GM12878 (cell line): ENCODE measurements at regions not wholly inside any gene's neighbourhood (a gene's known extent, or its start where the extent isn't known, plus 50 kb on each side); places are given as distances from the start of the nearest gene placed in this dataset.

Experiments
- CEBPB ChIP-seq, 2 experiments: fragments of 150-350 bp in 1 of 2; IDR thresholded peaks; 2 replicates each; pipeline ENCODE4 v1.6.1; 2012 to 2014; ENCODE audit warnings: low read depth in 2 of 2, low read length in 2 of 2, borderline replicate concordance in 1 of 2, inconsistent platforms in 1 of 2
- ELK1 ChIP-seq: IDR thresholded peaks from 2 replicates; pipeline ENCODE4 v1.6.1; 2012; ENCODE audit warnings: low read depth, low read length, improper control_type of control experiment
- HDAC6 ChIP-seq: fragments of 200-600 bp; sonication (generic); IDR thresholded peaks from one replicate; pipeline ENCODE4 v1.8.0; 2017; ENCODE audit warnings: antibody characterized with exemption; ENCODE audit not compliant: unreplicated experiment
- HDGF ChIP-seq: fragments of 450-650 bp; IDR thresholded peaks from 2 replicates; pipeline ENCODE4 v1.6.1; 2016; ENCODE audit warnings: antibody characterized with exemption
- KDM1A ChIP-seq: fragments of 200-600 bp; sonication (generic); IDR thresholded peaks from 2 replicates; pipeline ENCODE4 v1.6.1; 2016; ENCODE audit warnings: borderline replicate concordance
- POLR2A ChIP-seq: IDR thresholded peaks from 2 replicates; pipeline ENCODE4 v1.6.1; 2011; ENCODE audit warnings: low read depth, mild to moderate bottlenecking, low read length
- RELA ChIP-seq: fragments of 450-650 bp; IDR thresholded peaks from 2 replicates; pipeline ENCODE4 v1.8.0; 2014; ENCODE audit warnings: borderline replicate concordance; ENCODE audit not compliant: partially characterized antibody
- RFX5 ChIP-seq: IDR thresholded peaks from 2 replicates; pipeline ENCODE4 v1.6.1; 2011; ENCODE audit warnings: low read depth, low read length, improper control_type of control experiment
- TF ChIP-seq, protein P1 (sequence below): IDR thresholded peaks from 2 replicates; pipeline ENCODE4 v1.6.1; 2012; ENCODE audit warnings: low read length, inconsistent platforms
- TF ChIP-seq, protein P2 (sequence below), 3 experiments: IDR thresholded peaks in 2 of 3; conservative IDR thresholded peaks in 1 of 3; 2 replicates each; pipeline ENCODE4 v1.5.1; 2011; ENCODE audit warnings: low read depth in 3 of 3, low read length in 3 of 3, mild to moderate bottlenecking in 3 of 3, control low read depth in 2 of 3, moderate library complexity in 2 of 3, inconsistent platforms in 1 of 3, mixed read lengths in 1 of 3; ENCODE audit not compliant: control insufficient read depth in 2 of 3, insufficient read depth in 1 of 3; ENCODE audit errors: extremely low read depth in 1 of 3
- TF ChIP-seq, protein P3 (sequence below): fragments of 450-650 bp; IDR thresholded peaks from 2 replicates; pipeline ENCODE4 v1.6.1; 2014; ENCODE audit warnings: mild to moderate bottlenecking

- TF ChIP-seq, protein P1, sequence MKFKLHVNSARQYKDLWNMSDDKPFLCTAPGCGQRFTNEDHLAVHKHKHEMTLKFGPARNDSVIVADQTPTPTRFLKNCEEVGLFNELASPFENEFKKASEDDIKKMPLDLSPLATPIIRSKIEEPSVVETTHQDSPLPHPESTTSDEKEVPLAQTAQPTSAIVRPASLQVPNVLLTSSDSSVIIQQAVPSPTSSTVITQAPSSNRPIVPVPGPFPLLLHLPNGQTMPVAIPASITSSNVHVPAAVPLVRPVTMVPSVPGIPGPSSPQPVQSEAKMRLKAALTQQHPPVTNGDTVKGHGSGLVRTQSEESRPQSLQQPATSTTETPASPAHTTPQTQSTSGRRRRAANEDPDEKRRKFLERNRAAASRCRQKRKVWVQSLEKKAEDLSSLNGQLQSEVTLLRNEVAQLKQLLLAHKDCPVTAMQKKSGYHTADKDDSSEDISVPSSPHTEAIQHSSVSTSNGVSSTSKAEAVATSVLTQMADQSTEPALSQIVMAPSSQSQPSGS: no peak
- TF ChIP-seq, protein P2, sequence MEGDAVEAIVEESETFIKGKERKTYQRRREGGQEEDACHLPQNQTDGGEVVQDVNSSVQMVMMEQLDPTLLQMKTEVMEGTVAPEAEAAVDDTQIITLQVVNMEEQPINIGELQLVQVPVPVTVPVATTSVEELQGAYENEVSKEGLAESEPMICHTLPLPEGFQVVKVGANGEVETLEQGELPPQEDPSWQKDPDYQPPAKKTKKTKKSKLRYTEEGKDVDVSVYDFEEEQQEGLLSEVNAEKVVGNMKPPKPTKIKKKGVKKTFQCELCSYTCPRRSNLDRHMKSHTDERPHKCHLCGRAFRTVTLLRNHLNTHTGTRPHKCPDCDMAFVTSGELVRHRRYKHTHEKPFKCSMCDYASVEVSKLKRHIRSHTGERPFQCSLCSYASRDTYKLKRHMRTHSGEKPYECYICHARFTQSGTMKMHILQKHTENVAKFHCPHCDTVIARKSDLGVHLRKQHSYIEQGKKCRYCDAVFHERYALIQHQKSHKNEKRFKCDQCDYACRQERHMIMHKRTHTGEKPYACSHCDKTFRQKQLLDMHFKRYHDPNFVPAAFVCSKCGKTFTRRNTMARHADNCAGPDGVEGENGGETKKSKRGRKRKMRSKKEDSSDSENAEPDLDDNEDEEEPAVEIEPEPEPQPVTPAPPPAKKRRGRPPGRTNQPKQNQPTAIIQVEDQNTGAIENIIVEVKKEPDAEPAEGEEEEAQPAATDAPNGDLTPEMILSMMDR (IDR thresholded peaks at IDR 0.05 in 2 of 3, conservative IDR thresholded peaks at IDR 0.05 in 1 of 3; ENCODE audit: control insufficient read depth in 2 of 3, extremely low read depth in 1 of 3, insufficient read depth in 1 of 3, low read depth in 3 of 3, low read length in 3 of 3): no peak
- TF ChIP-seq ELK1: no peak
- no peak for TF ChIP-seq KDM1A
- no peak for TF ChIP-seq HDGF
- TF ChIP-seq RELA: no peak
- no peak for TF ChIP-seq POLR2A
- TF ChIP-seq RFX5: no peak
- TF ChIP-seq HDAC6: no peak
- TF ChIP-seq, protein P3, sequence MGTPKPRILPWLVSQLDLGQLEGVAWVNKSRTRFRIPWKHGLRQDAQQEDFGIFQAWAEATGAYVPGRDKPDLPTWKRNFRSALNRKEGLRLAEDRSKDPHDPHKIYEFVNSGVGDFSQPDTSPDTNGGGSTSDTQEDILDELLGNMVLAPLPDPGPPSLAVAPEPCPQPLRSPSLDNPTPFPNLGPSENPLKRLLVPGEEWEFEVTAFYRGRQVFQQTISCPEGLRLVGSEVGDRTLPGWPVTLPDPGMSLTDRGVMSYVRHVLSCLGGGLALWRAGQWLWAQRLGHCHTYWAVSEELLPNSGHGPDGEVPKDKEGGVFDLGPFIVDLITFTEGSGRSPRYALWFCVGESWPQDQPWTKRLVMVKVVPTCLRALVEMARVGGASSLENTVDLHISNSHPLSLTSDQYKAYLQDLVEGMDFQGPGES: no peak
- TF ChIP-seq CEBPB (IDR thresholded peaks at IDR 0.05; ENCODE audit: borderline replicate concordance in 1 of 2, low read depth in 2 of 2, low read length in 2 of 2): no peak
Observed at GRCh38 chr5:30523061-30523460, 670.4 kb upstream of the CDH6 start.
